ENCODE measurements at regions not wholly inside any gene's neighbourhood (a gene's known extent, or its start where the extent isn't known, plus 50 kb on each side); places are given as distances from the start of the nearest gene placed in this dataset.
"Not testable (repeated sequence)": the region's sequence is repeated elsewhere in the genome, so short reads cannot be mapped to it uniquely, and the experiment has no call there.

DNA sequence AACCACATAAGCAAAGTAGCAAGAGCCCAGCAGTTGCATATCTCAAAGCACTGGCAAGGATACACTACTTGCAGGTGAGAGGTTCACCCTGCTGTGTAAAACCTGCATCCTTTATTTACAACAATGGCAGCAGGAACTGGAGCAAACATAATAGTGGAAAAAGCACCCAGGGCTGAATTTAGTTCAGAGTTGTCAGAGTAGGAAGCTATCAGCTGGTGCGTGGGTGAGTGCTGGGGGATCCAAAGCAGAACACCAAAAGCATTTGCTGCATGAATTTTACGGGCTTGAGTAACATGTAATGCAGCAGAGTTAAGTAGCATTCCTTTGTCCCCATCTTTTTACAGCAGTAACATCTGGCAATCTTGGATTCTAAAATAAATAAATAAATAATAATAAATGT, 73.5 kb upstream of the SRD5A2 start:
- no peaks in the 10 kb centered on the region for H3K27me3 ChIP-seq
- WGBS, 2 donors = 50 to 60% methylated on average over 2 of the region's 2 CpGs
- H3K4me1 ChIP-seq = no peaks in the 10 kb centered on the region
- TF ChIP-seq, protein P1, sequence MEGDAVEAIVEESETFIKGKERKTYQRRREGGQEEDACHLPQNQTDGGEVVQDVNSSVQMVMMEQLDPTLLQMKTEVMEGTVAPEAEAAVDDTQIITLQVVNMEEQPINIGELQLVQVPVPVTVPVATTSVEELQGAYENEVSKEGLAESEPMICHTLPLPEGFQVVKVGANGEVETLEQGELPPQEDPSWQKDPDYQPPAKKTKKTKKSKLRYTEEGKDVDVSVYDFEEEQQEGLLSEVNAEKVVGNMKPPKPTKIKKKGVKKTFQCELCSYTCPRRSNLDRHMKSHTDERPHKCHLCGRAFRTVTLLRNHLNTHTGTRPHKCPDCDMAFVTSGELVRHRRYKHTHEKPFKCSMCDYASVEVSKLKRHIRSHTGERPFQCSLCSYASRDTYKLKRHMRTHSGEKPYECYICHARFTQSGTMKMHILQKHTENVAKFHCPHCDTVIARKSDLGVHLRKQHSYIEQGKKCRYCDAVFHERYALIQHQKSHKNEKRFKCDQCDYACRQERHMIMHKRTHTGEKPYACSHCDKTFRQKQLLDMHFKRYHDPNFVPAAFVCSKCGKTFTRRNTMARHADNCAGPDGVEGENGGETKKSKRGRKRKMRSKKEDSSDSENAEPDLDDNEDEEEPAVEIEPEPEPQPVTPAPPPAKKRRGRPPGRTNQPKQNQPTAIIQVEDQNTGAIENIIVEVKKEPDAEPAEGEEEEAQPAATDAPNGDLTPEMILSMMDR (IDR thresholded peaks at IDR 0.05) = no peak
- TF ChIP-seq POLR2A (IDR thresholded peaks at IDR 0.05) (no peak), EP300 (IDR thresholded peaks at IDR 0.05) (no peak)
- no peak overlapping the region for H3K27ac ChIP-seq
- H3K4me3 ChIP-seq = no peak overlapping the region
- H3K36me3 ChIP-seq = no peaks in the 10 kb centered on the region
- DNase-seq (ENCODE audit: low spot score in 2 of 2) = no peak
- peaks cover 0 to 4% (median 0%) of the 10 kb centered on the region in 4 donors for H3K9me3 ChIP-seq

DNA sequence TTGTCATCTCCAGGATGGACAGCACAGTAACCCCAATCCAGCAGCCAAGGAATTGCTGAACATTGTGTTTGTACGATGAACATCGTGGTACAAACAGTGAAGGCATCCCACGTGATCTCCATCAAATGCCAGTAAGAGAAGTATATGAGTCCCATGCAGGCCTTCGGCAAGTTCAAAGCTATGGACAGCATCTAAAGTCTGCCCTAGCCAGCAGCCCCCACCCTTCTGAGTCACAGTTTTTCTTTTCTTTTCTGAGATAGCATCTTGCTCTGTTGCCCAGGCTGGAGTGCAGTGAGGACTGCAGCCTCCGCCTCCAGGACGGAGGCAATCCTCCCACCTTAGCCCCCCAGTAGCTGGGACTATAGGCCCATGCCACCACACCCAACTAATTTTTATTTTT, 71.0 kb upstream of the SRD5A2 start:
- no peak for DNase-seq (ENCODE audit: low spot score in 2 of 2)
- no peaks in the 10 kb centered on the region for H3K36me3 ChIP-seq
- WGBS, 2 donors = 97 to 98% methylated on average over 6 of the region's 6 CpGs
- no peak for TF ChIP-seq POLR2A (IDR thresholded peaks at IDR 0.05)
- no peak for TF ChIP-seq EP300 (IDR thresholded peaks at IDR 0.05)
- TF ChIP-seq, protein P1 (IDR thresholded peaks at IDR 0.05) = no peak
- no peak overlapping the region for H3K4me3 ChIP-seq
- H3K4me1 ChIP-seq = no peaks in the 10 kb centered on the region
- no peaks in the 10 kb centered on the region for H3K9me3 ChIP-seq
- no peaks in the 10 kb centered on the region for H3K27me3 ChIP-seq
- no peak overlapping the region for H3K27ac ChIP-seq

DNA sequence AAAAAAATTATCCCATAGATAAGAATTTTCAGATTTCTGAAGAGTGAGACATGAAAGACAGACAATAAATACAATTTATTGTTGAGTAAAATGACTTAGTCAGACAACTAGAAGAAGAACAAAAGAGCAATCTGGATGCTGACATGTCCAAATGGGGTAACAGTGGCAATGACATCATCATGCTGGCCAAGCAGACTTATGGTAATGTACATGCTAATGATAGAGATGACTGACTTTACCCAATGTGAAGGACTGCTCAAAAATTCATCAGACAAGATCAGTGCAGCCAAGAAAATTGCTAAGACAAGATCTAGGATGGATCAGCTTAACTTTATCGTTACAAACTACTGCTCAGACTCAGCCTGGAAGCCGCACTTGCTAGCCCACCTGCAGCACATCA, 70.5 kb upstream of the SRD5A2 start:
- 92 to 98% methylated on average over 2 of the region's 2 CpGs for whole genome bisulfite sequencing, 2 donors
- no peak overlapping the region for H3K4me3 ChIP-seq
- H3K27me3 ChIP-seq = no peaks in the 10 kb centered on the region
- no peaks in the 10 kb centered on the region for H3K9me3 ChIP-seq
- TF ChIP-seq POLR2A (IDR thresholded peaks at IDR 0.05) (no peak), EP300 (IDR thresholded peaks at IDR 0.05) (no peak)
- TF ChIP-seq, protein P1 (IDR thresholded peaks at IDR 0.05) = no peak
- H3K4me1 ChIP-seq = no peaks in the 10 kb centered on the region
- H3K27ac ChIP-seq = no peak overlapping the region
- DNase-seq (ENCODE audit: low spot score in 2 of 2) = no peak
- H3K36me3 ChIP-seq = no peaks in the 10 kb centered on the region

DNA sequence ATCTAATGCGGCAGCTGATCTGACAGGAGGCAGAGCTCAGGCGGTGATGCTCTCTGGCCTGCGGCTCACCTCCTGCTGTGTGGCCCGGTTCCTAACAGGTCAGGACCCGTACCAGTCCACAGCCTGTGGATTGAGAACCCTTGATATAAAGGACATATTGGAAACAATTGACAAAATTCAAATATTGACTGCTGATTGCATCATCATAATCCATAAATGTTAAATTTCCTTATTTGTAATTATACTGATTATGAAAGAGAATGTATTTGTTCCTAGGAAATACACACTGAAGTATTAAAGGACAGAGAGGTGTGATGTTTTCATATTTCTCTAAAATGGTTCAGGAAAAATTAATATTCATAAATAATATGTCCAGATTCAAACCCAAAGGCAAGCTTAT, 63.8 kb upstream of the SRD5A2 start:
- WGBS, 2 donors = 75 to 78% methylated on average over 5 of the region's 5 CpGs
- Histone ChIP-seq H3K36me3 (no peaks in the 10 kb centered on the region), H3K27ac (no peak overlapping the region), H3K4me1 (no peaks in the 10 kb centered on the region), H3K27me3 (no peaks in the 10 kb centered on the region), H3K4me3 (no peak overlapping the region), H3K9me3 (no peaks in the 10 kb centered on the region)
- TF ChIP-seq, protein P1 (IDR thresholded peaks at IDR 0.05) = no peak
- TF ChIP-seq EP300 (IDR thresholded peaks at IDR 0.05) = no peak
- DNase-seq (ENCODE audit: low spot score in 2 of 2) = no peak

DNA sequence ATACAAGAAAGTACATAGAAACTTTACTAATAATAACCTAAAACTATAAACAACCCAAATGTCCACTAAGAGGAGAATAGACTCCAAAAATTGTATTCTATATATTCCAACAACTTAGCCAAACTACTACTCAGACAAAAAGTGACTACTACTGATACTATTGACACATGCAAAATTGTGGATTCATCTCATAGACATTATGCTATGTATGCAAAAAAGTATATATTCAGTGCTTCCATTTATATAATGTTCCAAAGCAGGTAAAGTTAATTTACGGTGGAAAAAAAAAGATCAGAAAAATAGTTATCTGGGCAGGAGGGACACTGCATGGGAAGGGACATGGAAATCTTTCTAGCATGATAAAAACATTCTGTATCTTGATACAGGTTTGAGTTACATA, 62.0 kb upstream of the SRD5A2 start:
- 91% methylated on average over 1 of the region's 1 CpG for WGBS, 2 donors
- H3K36me3 ChIP-seq = no peaks in the 10 kb centered on the region
- no peak for DNase-seq (ENCODE audit: low spot score in 2 of 2)
- no peaks in the 10 kb centered on the region for H3K4me1 ChIP-seq
- no peaks in the 10 kb centered on the region for H3K9me3 ChIP-seq
- H3K4me3 ChIP-seq = no peak overlapping the region
- no peak for TF ChIP-seq POLR2A (IDR thresholded peaks at IDR 0.05)
- no peak for TF ChIP-seq EP300 (IDR thresholded peaks at IDR 0.05)
- TF ChIP-seq, protein P1 (IDR thresholded peaks at IDR 0.05) = no peak
- H3K27me3 ChIP-seq = no peaks in the 10 kb centered on the region
- H3K27ac ChIP-seq = no peak overlapping the region

DNA sequence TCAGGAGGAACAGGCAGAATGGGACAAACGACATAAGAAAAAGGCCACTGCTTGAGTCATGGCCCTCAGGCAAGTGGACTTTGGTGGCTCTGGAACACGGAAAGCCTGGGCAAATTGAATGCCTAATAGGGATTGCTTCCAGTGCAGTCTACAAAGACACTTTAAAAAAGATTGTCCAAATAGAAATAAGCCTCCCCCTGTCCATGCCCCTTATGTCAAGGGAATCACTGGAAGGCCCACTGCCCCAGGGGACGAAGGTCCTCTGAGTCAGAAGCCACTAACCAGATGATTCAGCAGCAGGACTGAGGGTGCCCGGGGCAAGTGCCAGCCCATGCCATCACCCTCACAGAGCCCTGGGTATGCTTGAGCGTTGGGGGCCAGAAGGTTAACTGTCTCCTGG, 51.5 kb upstream of the SRD5A2 start:
- H3K36me3 ChIP-seq; H3K27ac ChIP-seq; H3K4me3 ChIP-seq; H3K4me1 ChIP-seq; DNase-seq (ENCODE audit: low spot score in 2 of 2); H3K27me3 ChIP-seq: not testable (repeated sequence)
- peaks cover 0 to 19% (median 0%) of the 10 kb centered on the region in 4 donors for H3K9me3 ChIP-seq
- WGBS, 2 donors = 52 to 73% methylated on average over 4 to 5 of the region's 5 CpGs
